GM19395 (cell line): ENCODE measurements at regions not wholly inside any gene's neighbourhood (a gene's known extent, or its start where the extent isn't known, plus 50 kb on each side); places are given as distances from the start of the nearest gene placed in this dataset.
A peak's percentile ranks its signal among the peaks of the same experiment; 100 is the strongest.

Experiments used
- ATAC-seq: cut with Tn5 transposase; IDR thresholded peaks from one replicate; pipeline ENCODE4 v1.9.1; 2021; ENCODE audit warnings: mild to moderate bottlenecking, moderate library complexity; ENCODE audit not compliant: unreplicated experiment

- ATAC-seq = no peak
Observed at GRCh38 chr20:39623584-39624234, 661.6 kb downstream of the DHX35 start.

GRCh38 chr20:39619271-39619785, 657.2 kb downstream of the DHX35 start:
- ATAC-seq = no peak

GRCh38 chr20:39611901-39612300, 649.8 kb downstream of the DHX35 start:
- ATAC-seq = no peak

- ATAC-seq = no peak
Observed at GRCh38 chr20:39607141-39607540, 645.0 kb downstream of the DHX35 start.

GRCh38 chr20:39605908-39606307, 643.8 kb downstream of the DHX35 start:
- no peak for ATAC-seq

GRCh38 chr20:39605361-39605760, 643.2 kb downstream of the DHX35 start:
- no peak for ATAC-seq

- ATAC-seq = no peak
Observed at GRCh38 chr20:39603219-39603618, 641.1 kb downstream of the DHX35 start.

GRCh38 chr20:39602649-39603048, 640.5 kb downstream of the DHX35 start:
- ATAC-seq = no peak

- no peak for ATAC-seq
Observed at GRCh38 chr20:39600871-39601270, 638.7 kb downstream of the DHX35 start.

GRCh38 chr20:39600156-39600555, 638.0 kb downstream of the DHX35 start:
- ATAC-seq = no peak

- ATAC-seq = no peak
Observed at GRCh38 chr20:39596554-39596953, 634.4 kb downstream of the DHX35 start.

- ATAC-seq = no peak
Observed at GRCh38 chr20:39592371-39592770, 630.2 kb downstream of the DHX35 start.

GRCh38 chr20:39588148-39588757, 626.1 kb downstream of the DHX35 start:
- ATAC-seq = no peak

GRCh38 chr20:39581034-39581433, 618.9 kb downstream of the DHX35 start:
- no peak for ATAC-seq

- ATAC-seq = no peak
Observed at GRCh38 chr20:39576771-39577170, 614.6 kb downstream of the DHX35 start.

- no peak for ATAC-seq
Observed at GRCh38 chr20:39574061-39574460, 611.9 kb downstream of the DHX35 start.

GRCh38 chr20:39571171-39571570, 609.0 kb downstream of the DHX35 start:
- ATAC-seq = no peak

- no peak for ATAC-seq
Observed at GRCh38 chr20:39568109-39568508, 606.0 kb downstream of the DHX35 start.

GRCh38 chr20:39563349-39563748, 601.2 kb downstream of the DHX35 start:
- ATAC-seq = peak; percentile 63

- ATAC-seq = no peak
Observed at GRCh38 chr20:39554341-39554740, 592.2 kb downstream of the DHX35 start.

- no peak for ATAC-seq
Observed at GRCh38 chr20:39553120-39553519, 591.0 kb downstream of the DHX35 start.

GRCh38 chr20:39549733-39550132, 587.6 kb downstream of the DHX35 start:
- no peak for ATAC-seq
